ENCODE measurements at regions not wholly inside any gene's neighbourhood (a gene's known extent, or its start where the extent isn't known, plus 50 kb on each side); places are given as distances from the start of the nearest gene placed in this dataset.

DNA sequence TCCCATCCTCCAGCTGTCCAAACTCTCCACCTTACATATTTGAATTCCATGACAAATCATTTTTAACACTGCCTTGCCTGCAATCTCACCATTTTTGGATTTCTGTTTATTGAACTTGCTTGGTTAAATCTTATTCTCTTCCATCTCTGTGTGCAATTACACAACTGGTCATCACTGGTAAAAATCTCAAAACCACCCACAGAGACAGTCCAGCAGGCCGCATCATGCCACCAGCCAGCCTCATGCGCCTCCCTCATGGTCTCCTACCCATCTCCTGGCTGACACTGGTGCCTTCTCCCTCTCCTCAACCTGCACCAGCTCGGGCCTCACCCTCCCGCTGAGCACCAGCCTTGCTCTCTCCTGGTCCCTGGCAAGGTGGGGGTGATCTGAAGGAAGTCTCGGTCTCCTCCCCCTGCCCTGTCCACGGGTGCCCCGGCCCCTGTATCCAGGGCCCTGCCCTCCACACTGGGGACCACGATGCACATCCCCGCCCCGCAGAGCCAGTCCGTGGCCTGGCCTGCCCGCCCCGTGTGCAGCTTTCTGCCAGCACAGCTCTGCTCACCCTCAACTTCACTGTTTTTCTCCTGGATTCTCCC, 92.0 kb downstream of the THBS2 start:
- no peak for TF ChIP-seq ARNT (IDR thresholded peaks at IDR 0.05)
- TF ChIP-seq ELF4 (IDR thresholded peaks at IDR 0.05), result no peak
- TF ChIP-seq SUZ12 (IDR thresholded peaks at IDR 0.05), result no peak
- no peak for TF ChIP-seq FOXK2 (IDR thresholded peaks at IDR 0.05)
- no peak for TF ChIP-seq BHLHE40 (IDR thresholded peaks at IDR 0.05; ENCODE audit: borderline replicate concordance)
- TF ChIP-seq SP1 (IDR thresholded peaks at IDR 0.05), result no peak
- TF ChIP-seq ZNF384 (IDR thresholded peaks at IDR 0.05), result no peak
- TF ChIP-seq HDGF (IDR thresholded peaks at IDR 0.05; ENCODE audit: borderline replicate concordance), result no peak
- no peak for TF ChIP-seq FOXM1 (IDR thresholded peaks at IDR 0.05; ENCODE audit: borderline replicate concordance)
- no peak for TF ChIP-seq CTBP1 (IDR thresholded peaks at IDR 0.05; ENCODE audit: borderline replicate concordance)
- TF ChIP-seq FOXA1 (IDR thresholded peaks at IDR 0.05), result no peak
- TF ChIP-seq, protein P1, sequence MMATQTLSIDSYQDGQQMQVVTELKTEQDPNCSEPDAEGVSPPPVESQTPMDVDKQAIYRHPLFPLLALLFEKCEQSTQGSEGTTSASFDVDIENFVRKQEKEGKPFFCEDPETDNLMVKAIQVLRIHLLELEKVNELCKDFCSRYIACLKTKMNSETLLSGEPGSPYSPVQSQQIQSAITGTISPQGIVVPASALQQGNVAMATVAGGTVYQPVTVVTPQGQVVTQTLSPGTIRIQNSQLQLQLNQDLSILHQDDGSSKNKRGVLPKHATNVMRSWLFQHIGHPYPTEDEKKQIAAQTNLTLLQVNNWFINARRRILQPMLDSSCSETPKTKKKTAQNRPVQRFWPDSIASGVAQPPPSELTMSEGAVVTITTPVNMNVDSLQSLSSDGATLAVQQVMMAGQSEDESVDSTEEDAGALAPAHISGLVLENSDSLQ (IDR thresholded peaks at IDR 0.05), result no peak
- TF ChIP-seq TARDBP (IDR thresholded peaks at IDR 0.05), result no peak
